ENCODE measurements at regions not wholly inside any gene's neighbourhood (a gene's known extent, or its start where the extent isn't known, plus 50 kb on each side); places are given as distances from the start of the nearest gene placed in this dataset.
A peak's percentile ranks its signal among the peaks of the same experiment; 100 is the strongest.

DNA sequence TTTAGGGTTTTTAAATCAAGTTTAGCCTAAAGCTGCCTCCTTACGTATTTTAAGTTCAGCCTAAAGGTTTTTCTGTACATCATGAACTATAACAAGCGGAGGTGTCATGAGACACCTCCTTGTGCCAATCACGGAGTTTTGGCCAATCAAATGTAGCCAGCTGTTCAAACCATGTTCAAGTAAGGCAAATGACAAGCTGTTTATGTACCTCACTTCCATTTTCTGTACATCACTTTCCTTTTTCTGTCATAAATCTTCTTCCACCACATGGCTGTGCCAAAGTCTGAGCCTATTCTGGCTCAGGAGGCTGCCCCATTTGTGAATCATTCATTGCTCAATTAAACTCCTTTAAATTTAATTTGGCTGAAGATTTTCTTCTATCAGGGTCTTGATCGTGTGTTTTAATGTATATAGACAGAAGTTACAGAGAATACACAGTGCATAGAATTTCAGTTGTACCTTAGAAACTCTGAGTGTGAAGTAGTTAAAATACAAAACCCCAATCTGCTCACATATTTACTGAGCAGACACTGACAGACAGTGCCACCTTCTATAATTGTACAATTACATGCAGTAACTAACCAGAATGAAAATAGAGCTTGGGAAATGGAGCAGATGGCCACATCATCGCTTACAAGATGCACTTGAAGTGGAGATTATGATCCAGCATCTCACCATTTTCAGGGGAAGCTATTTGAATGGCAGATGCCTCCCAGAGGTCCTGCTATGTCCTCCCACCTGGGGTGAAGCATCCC is 76.9 kb upstream of the LANCL2 start:
- Histone ChIP-seq H3K27me3 (no peaks in the 10 kb centered on the region), H3K9me3 (ENCODE audit: low read depth) (no peaks in the 10 kb centered on the region), H3K27ac (no peak overlapping the region), H3K4me1 (ENCODE audit: low read depth) (no peaks in the 10 kb centered on the region), H3K4me3 (no peak overlapping the region), H3K36me3 (no peaks in the 10 kb centered on the region)
- DNase-seq (ENCODE audit: low read depth in 1 of 2, low spot score in 1 of 2), result peak in 1 of 2 donors; percentile 29
- TF ChIP-seq, protein P1, sequence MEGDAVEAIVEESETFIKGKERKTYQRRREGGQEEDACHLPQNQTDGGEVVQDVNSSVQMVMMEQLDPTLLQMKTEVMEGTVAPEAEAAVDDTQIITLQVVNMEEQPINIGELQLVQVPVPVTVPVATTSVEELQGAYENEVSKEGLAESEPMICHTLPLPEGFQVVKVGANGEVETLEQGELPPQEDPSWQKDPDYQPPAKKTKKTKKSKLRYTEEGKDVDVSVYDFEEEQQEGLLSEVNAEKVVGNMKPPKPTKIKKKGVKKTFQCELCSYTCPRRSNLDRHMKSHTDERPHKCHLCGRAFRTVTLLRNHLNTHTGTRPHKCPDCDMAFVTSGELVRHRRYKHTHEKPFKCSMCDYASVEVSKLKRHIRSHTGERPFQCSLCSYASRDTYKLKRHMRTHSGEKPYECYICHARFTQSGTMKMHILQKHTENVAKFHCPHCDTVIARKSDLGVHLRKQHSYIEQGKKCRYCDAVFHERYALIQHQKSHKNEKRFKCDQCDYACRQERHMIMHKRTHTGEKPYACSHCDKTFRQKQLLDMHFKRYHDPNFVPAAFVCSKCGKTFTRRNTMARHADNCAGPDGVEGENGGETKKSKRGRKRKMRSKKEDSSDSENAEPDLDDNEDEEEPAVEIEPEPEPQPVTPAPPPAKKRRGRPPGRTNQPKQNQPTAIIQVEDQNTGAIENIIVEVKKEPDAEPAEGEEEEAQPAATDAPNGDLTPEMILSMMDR (IDR thresholded peaks at IDR 0.05; ENCODE audit: low read depth, low read length), result no peak

GRCh38 chr7:55296070-55296469 is 69.1 kb upstream of the LANCL2 start:
- Histone ChIP-seq H3K4me3 (no peak overlapping the region), H3K27ac (no peak overlapping the region), H3K36me3 (no peaks in the 10 kb centered on the region), H3K9me3 (ENCODE audit: low read depth) (no peaks in the 10 kb centered on the region), H3K27me3 (no peaks in the 10 kb centered on the region), H3K4me1 (ENCODE audit: low read depth) (no peaks in the 10 kb centered on the region)
- DNase-seq (ENCODE audit: low read depth in 1 of 2, low spot score in 1 of 2), result no peak
- TF ChIP-seq, protein P1 (IDR thresholded peaks at IDR 0.05; ENCODE audit: low read depth, low read length), result no peak

DNA sequence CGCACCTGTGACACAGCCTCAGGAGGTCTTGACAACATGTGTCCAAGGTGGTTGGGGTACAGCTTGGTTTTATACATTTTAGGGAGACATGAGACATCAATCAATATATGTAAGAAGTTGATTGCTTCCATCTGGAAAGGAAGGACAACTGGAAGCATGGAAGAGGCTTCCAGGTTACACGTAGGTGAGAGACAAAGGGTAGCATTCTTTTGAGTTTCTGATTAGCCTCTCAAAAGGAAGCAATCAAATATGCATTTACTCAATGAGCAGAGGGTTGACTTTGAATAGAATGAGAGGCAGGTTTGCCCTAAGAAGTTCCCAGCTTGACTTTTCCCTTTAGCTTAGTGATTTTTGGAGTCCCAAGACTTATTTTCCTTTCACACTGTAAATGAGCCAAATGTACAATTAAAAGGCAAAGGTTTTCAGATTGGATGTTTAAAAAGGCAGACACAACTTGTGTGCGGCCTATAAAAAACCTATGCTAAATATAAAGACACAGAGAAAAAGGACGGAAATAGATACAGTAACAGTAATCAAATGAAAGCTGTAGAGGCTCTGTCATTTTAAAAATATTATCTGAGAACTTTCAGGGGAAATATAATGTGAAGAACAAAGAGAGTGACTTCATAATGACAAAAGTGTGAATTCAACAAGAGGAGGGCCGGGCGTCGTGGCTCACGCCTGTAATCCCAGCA is 65.7 kb upstream of the LANCL2 start:
- TF ChIP-seq, protein P1 (IDR thresholded peaks at IDR 0.05; ENCODE audit: low read depth, low read length), result no peak
- H3K4me3 ChIP-seq, result no peak overlapping the region
- DNase-seq (ENCODE audit: low read depth in 1 of 2, low spot score in 1 of 2), result no peak
- H3K27ac ChIP-seq, result no peak overlapping the region
- no peaks in the 10 kb centered on the region for H3K36me3 ChIP-seq
- no peaks in the 10 kb centered on the region for H3K27me3 ChIP-seq
- no peaks in the 10 kb centered on the region for H3K9me3 ChIP-seq (ENCODE audit: low read depth)
- no peaks in the 10 kb centered on the region for H3K4me1 ChIP-seq (ENCODE audit: low read depth)

GRCh38 chr7:55303220-55303619 is 61.9 kb upstream of the LANCL2 start:
- Histone ChIP-seq H3K27ac (no peak overlapping the region), H3K4me1 (ENCODE audit: low read depth) (no peaks in the 10 kb centered on the region), H3K27me3 (no peaks in the 10 kb centered on the region), H3K4me3 (no peak overlapping the region), H3K9me3 (ENCODE audit: low read depth) (no peaks in the 10 kb centered on the region), H3K36me3 (no peaks in the 10 kb centered on the region)
- no peak for DNase-seq (ENCODE audit: low read depth in 1 of 2, low spot score in 1 of 2)
- TF ChIP-seq, protein P1 (IDR thresholded peaks at IDR 0.05; ENCODE audit: low read depth, low read length), result no peak

GRCh38 chr7:55304018-55304762 is 60.9 kb upstream of the LANCL2 start:
- H3K27me3 ChIP-seq, result no peaks in the 10 kb centered on the region
- H3K9me3 ChIP-seq (ENCODE audit: low read depth), result no peaks in the 10 kb centered on the region
- no peaks in the 10 kb centered on the region for H3K36me3 ChIP-seq
- H3K4me3 ChIP-seq, result no peak overlapping the region
- DNase-seq (ENCODE audit: low read depth in 1 of 2, low spot score in 1 of 2), result no peak
- no peak overlapping the region for H3K27ac ChIP-seq
- H3K4me1 ChIP-seq (ENCODE audit: low read depth), result no peaks in the 10 kb centered on the region
- TF ChIP-seq, protein P1 (IDR thresholded peaks at IDR 0.05; ENCODE audit: low read depth, low read length), result no peak

Data from cardiac muscle cell (in vitro differentiated cells and primary cell).